22Rv1 (cell line): ENCODE measurements at regions not wholly inside any gene's neighbourhood (a gene's known extent, or its start where the extent isn't known, plus 50 kb on each side); places are given as distances from the start of the nearest gene placed in this dataset.
"Not testable (repeated sequence)": the region's sequence is repeated elsewhere in the genome, so short reads cannot be mapped to it uniquely, and the experiment has no call there.

Source experiments
- ZFX ChIP-seq: fragments of 450-650 bp; IDR thresholded peaks from 2 replicates; pipeline ENCODE4 v1.6.1; 2017; ENCODE audit warnings: antibody characterized with exemption, borderline replicate concordance
- TF ChIP-seq, protein P1 (sequence below): fragments of 450-650 bp; IDR thresholded peaks from 2 replicates; pipeline ENCODE4 v1.5.1; 2017; ENCODE audit warnings: mild to moderate bottlenecking

DNA sequence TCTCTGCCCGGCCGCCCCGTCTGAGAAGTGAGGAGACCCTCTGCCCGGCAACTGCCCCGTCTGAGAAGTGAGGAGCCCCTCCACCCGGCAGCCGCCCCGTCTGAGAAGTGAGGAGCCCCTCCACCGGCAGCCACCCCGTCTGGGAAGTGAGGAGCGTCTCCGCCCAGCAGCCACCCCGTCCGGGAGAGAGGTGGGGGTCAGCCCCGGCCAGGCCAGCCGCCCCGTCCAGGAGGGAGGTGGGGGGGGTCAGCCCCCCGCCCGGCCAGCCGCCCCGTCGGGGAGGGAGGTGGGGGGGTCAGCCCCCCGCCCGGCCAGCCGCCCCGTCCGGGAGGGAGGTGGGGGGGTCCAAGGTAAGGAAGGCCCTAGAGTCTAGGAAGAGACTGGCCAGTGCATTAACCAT is 53.2 kb upstream of the LANCL2 start:
- TF ChIP-seq, protein P1, sequence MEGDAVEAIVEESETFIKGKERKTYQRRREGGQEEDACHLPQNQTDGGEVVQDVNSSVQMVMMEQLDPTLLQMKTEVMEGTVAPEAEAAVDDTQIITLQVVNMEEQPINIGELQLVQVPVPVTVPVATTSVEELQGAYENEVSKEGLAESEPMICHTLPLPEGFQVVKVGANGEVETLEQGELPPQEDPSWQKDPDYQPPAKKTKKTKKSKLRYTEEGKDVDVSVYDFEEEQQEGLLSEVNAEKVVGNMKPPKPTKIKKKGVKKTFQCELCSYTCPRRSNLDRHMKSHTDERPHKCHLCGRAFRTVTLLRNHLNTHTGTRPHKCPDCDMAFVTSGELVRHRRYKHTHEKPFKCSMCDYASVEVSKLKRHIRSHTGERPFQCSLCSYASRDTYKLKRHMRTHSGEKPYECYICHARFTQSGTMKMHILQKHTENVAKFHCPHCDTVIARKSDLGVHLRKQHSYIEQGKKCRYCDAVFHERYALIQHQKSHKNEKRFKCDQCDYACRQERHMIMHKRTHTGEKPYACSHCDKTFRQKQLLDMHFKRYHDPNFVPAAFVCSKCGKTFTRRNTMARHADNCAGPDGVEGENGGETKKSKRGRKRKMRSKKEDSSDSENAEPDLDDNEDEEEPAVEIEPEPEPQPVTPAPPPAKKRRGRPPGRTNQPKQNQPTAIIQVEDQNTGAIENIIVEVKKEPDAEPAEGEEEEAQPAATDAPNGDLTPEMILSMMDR = not testable (repeated sequence)
- TF ChIP-seq ZFX = not testable (repeated sequence)
